AG04449 (cell line): ENCODE measurements at regions not wholly inside any gene's neighbourhood (a gene's known extent, or its start where the extent isn't known, plus 50 kb on each side); places are given as distances from the start of the nearest gene placed in this dataset.

Experiments used
- CTCF ChIA-PET: fragments of 350-600 bp; formaldehyde crosslinking; extraction: SDS; loops from one replicate; lab custom pipeline; 2021; ENCODE audit warnings: antibody characterized with exemption; lab: Yijun Ruan, JAX
- POLR2A ChIA-PET: fragments of 400-600, 350-600 bp; formaldehyde crosslinking; extraction: SDS; loops from one replicate; lab custom pipeline; 2020; ENCODE audit warnings: antibody characterized with exemption, inconsistent platforms; lab: Yijun Ruan, JAX
- DNase-seq: peaks from one replicate; pipeline ENCODE4 v3.0.0-alpha.2; 2010; ENCODE audit warnings: low read depth, low spot score
- H3K4me3 ChIP-seq: 2 replicates; pipeline ENCODE4 v1.5.1; 2011; ENCODE audit warnings: low read depth, mild to moderate bottlenecking, control low read depth, low read length
- TF ChIP-seq, protein P1 (sequence below): IDR thresholded peaks from one replicate; pipeline ENCODE4 v1.5.1; 2011; ENCODE audit warnings: mild to moderate bottlenecking, moderate library complexity, low read length, control low read depth, inconsistent platforms; ENCODE audit not compliant: insufficient read depth; ENCODE audit errors: missing control alignments

- CTCF ChIA-PET = interaction anchor here (1.0 kb wide), 1 partner anchor 133 kb away, joined by 4 read pairs; no protein-coding TSS in a partner anchor
These were observed 209.2 kb downstream of the MATN1 start for GRCh38 chr1:30514137-30514654.

GRCh38 chr1:30513396-30514136 lies 209.8 kb downstream of the MATN1 start:
- DNase-seq = no peak
- TF ChIP-seq, protein P1, sequence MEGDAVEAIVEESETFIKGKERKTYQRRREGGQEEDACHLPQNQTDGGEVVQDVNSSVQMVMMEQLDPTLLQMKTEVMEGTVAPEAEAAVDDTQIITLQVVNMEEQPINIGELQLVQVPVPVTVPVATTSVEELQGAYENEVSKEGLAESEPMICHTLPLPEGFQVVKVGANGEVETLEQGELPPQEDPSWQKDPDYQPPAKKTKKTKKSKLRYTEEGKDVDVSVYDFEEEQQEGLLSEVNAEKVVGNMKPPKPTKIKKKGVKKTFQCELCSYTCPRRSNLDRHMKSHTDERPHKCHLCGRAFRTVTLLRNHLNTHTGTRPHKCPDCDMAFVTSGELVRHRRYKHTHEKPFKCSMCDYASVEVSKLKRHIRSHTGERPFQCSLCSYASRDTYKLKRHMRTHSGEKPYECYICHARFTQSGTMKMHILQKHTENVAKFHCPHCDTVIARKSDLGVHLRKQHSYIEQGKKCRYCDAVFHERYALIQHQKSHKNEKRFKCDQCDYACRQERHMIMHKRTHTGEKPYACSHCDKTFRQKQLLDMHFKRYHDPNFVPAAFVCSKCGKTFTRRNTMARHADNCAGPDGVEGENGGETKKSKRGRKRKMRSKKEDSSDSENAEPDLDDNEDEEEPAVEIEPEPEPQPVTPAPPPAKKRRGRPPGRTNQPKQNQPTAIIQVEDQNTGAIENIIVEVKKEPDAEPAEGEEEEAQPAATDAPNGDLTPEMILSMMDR = no peak
- CTCF ChIA-PET = interaction anchor here (1.0 kb wide), 1 partner anchor 133 kb away, joined by 4 read pairs; no protein-coding TSS in a partner anchor
- POLR2A ChIA-PET = no interaction called here
- no peak overlapping the region for H3K4me3 ChIP-seq

More at GRCh38 chr1:30514137-30514654, 209.2 kb downstream of the MATN1 start:
- TF ChIP-seq, protein P1 = no peak
- DNase-seq = no peak
- POLR2A ChIA-PET = no interaction called here
- H3K4me3 ChIP-seq = no peak overlapping the region

GRCh38 chr1:30512914-30513265 lies 210.5 kb downstream of the MATN1 start:
- H3K4me3 ChIP-seq = no peak overlapping the region
- ChIA-PET POLR2A (interaction anchor here (1.3 kb wide), 1 partner anchor 10 kb away, joined by 15 read pairs; no protein-coding TSS in a partner anchor), CTCF (interaction anchor here (1.1 kb wide), 1 partner anchor 132 kb away, joined by 4 read pairs; no protein-coding TSS in a partner anchor)
- no peak for DNase-seq
- TF ChIP-seq, protein P1 = no peak

- ChIA-PET POLR2A (interaction anchor here (0.7 to 1.3 kb wide), 2 partner anchors 11 to 46 kb away, joined by 3 to 15 read pairs; no protein-coding TSS in a partner anchor), CTCF (interaction anchor here (1.1 kb wide), 1 partner anchor 132 kb away, joined by 4 read pairs; no protein-coding TSS in a partner anchor)
- H3K4me3 ChIP-seq = no peak overlapping the region
- no peak for DNase-seq
- TF ChIP-seq, protein P1 = no peak
These were observed 211.1 kb downstream of the MATN1 start for GRCh38 chr1:30511991-30512913.

GRCh38 chr1:30511563-30511962 lies 211.8 kb downstream of the MATN1 start:
- ChIA-PET POLR2A (interaction anchor here (0.7 to 1.3 kb wide), 2 partner anchors 12 to 45 kb away, joined by 3 to 15 read pairs; no protein-coding TSS in a partner anchor), CTCF (no interaction called here)
- no peak overlapping the region for H3K4me3 ChIP-seq
- TF ChIP-seq, protein P1 = no peak
- no peak for DNase-seq
